WTC11 (cell line): ENCODE measurements at regions not wholly inside any gene's neighbourhood (a gene's known extent, or its start where the extent isn't known, plus 50 kb on each side); places are given as distances from the start of the nearest gene placed in this dataset.

Source experiments
- ATAC-seq: fragments of 200-7000 bp; cut with Tn5 transposase; 2 replicates; pipeline ENCODE4 v1.10.0; 2021; ENCODE audit warnings: mild to moderate bottlenecking, moderate library complexity
- CTCF ChIA-PET: fragments of 300-600 bp; sonication (Branson Sonifier 250); formaldehyde crosslinking; loops from one replicate; lab custom pipeline; 2021; ENCODE audit warnings: antibody characterized with exemption; lab: Charles Lee
- POLR2A ChIA-PET: fragments of 350-600 bp; sonication (Branson Sonifier 250); formaldehyde crosslinking; loops from one replicate; lab custom pipeline; 2021; ENCODE audit warnings: antibody characterized with exemption; lab: Charles Lee
- DNase-seq: peaks from one replicate; pipeline ENCODE4 v3.0.0; 2021; ENCODE audit warnings: low spot score
- H3K27ac Mint-ChIP-seq: 2 replicates; pipeline ENCODE4 v1.8.0; 2021; ENCODE audit warnings: mixed read lengths
- H3K27me3 Mint-ChIP-seq: 2 replicates; pipeline ENCODE4 v1.8.0; 2021; ENCODE audit warnings: low read depth, mild to moderate bottlenecking, moderate library complexity, mixed read lengths
- H3K36me3 Mint-ChIP-seq: 2 replicates; pipeline ENCODE4 v1.8.0; 2021; ENCODE audit warnings: mixed read lengths
- H3K4me1 Mint-ChIP-seq: 2 replicates; pipeline ENCODE4 v1.8.0; 2022; ENCODE audit warnings: mixed read lengths
- H3K4me3 Mint-ChIP-seq: 2 replicates; pipeline ENCODE4 v1.8.0; 2021; ENCODE audit warnings: mild to moderate bottlenecking, moderate library complexity, mixed read lengths
- H3K9me3 Mint-ChIP-seq: 2 replicates; pipeline ENCODE4 v1.8.0; 2021; ENCODE audit warnings: mixed read lengths
- CBFB ChIP-seq: sonication (generic); formaldehyde crosslinking; IDR thresholded peaks from 2 replicates; pipeline ENCODE4 v1.8.1; 2022; ENCODE audit warnings: mild to moderate bottlenecking, low read depth, missing genetic modification reagents
- CREM ChIP-seq: sonication (generic); formaldehyde crosslinking; IDR thresholded peaks from 2 replicates; pipeline ENCODE4 v1.8.1; 2022; ENCODE audit warnings: mild to moderate bottlenecking, missing genetic modification reagents, moderate library complexity
- ELF4 ChIP-seq: sonication (generic); formaldehyde crosslinking; IDR thresholded peaks from 2 replicates; pipeline ENCODE4 v1.8.1; 2022; ENCODE audit warnings: low read depth, mild to moderate bottlenecking, moderate library complexity, missing genetic modification reagents
- MYBL2 ChIP-seq: sonication (generic); formaldehyde crosslinking; IDR thresholded peaks from 2 replicates; pipeline ENCODE4 v1.8.1; 2023; ENCODE audit warnings: mild to moderate bottlenecking, moderate library complexity, missing genetic modification reagents
- NFATC4 ChIP-seq: fragments of 250-450 bp; sonication (Bioruptor Pico); IDR thresholded peaks from 2 replicates; pipeline ENCODE4 v1.9.0; 2021; ENCODE audit warnings: mild to moderate bottlenecking
- RORB ChIP-seq: fragments of 250-450 bp; sonication (Bioruptor Pico); IDR thresholded peaks from 2 replicates; pipeline ENCODE4 v1.9.0; 2021; ENCODE audit warnings: mild to moderate bottlenecking
- SP1 ChIP-seq: sonication (generic); formaldehyde crosslinking; conservative IDR thresholded peaks from 2 replicates; pipeline ENCODE4 v1.8.1; 2022; ENCODE audit warnings: missing genetic modification reagents
- TEAD1 ChIP-seq: sonication (generic); formaldehyde crosslinking; IDR thresholded peaks from 2 replicates; pipeline ENCODE4 v1.8.0; 2022; ENCODE audit warnings: mild to moderate bottlenecking, missing genetic modification reagents
- ZBTB21 ChIP-seq: sonication (generic); formaldehyde crosslinking; IDR thresholded peaks from 2 replicates; pipeline ENCODE4 v1.8.1; 2023; ENCODE audit warnings: mild to moderate bottlenecking, missing genetic modification reagents, borderline replicate concordance
- ZNF138 ChIP-seq: sonication (generic); formaldehyde crosslinking; conservative IDR thresholded peaks from 2 replicates; pipeline ENCODE4 v1.8.1; 2022; ENCODE audit warnings: mild to moderate bottlenecking, moderate library complexity, missing genetic modification reagents
- ZNF263 ChIP-seq: sonication (generic); formaldehyde crosslinking; IDR thresholded peaks from 2 replicates; pipeline ENCODE4 v1.8.1; 2022; ENCODE audit warnings: low read depth, mild to moderate bottlenecking, moderate library complexity, missing genetic modification reagents
- TF ChIP-seq, protein P1 (sequence below): fragments of 250-450 bp; sonication (Bioruptor Pico); IDR thresholded peaks from 2 replicates; pipeline ENCODE4 v1.9.0; 2021; ENCODE audit warnings: mild to moderate bottlenecking
- TF ChIP-seq, protein P2 (sequence below): sonication (generic); formaldehyde crosslinking; IDR thresholded peaks from 2 replicates; pipeline ENCODE4 v1.8.1; 2023; ENCODE audit warnings: mild to moderate bottlenecking, missing genetic modification reagents, moderate library complexity
- TF ChIP-seq, protein P3 (sequence below): sonication (generic); formaldehyde crosslinking; IDR thresholded peaks from 2 replicates; pipeline ENCODE4 v1.8.1; 2023; ENCODE audit warnings: mild to moderate bottlenecking, missing genetic modification reagents, moderate library complexity
- TF ChIP-seq, protein P4 (sequence below): sonication (generic); formaldehyde crosslinking; IDR thresholded peaks from 2 replicates; pipeline ENCODE4 v1.8.1; 2022; ENCODE audit warnings: mild to moderate bottlenecking, moderate library complexity, missing genetic modification reagents
- TF ChIP-seq, protein P5 (sequence below): sonication (generic); formaldehyde crosslinking; IDR thresholded peaks from 2 replicates; pipeline ENCODE4 v1.8.0; 2023; ENCODE audit warnings: mild to moderate bottlenecking, missing genetic modification reagents
- TF ChIP-seq, protein P6 (sequence below): fragments of 250-450 bp; sonication (Bioruptor Pico); IDR thresholded peaks from 2 replicates; pipeline ENCODE4 v2.1.2; 2022; ENCODE audit warnings: mild to moderate bottlenecking, moderate library complexity
- TF ChIP-seq, protein P7 (sequence below): fragments of 250-450 bp; sonication (Bioruptor Pico); IDR thresholded peaks from 2 replicates; pipeline ENCODE4 v1.9.0; 2021; ENCODE audit warnings: mild to moderate bottlenecking

DNA sequence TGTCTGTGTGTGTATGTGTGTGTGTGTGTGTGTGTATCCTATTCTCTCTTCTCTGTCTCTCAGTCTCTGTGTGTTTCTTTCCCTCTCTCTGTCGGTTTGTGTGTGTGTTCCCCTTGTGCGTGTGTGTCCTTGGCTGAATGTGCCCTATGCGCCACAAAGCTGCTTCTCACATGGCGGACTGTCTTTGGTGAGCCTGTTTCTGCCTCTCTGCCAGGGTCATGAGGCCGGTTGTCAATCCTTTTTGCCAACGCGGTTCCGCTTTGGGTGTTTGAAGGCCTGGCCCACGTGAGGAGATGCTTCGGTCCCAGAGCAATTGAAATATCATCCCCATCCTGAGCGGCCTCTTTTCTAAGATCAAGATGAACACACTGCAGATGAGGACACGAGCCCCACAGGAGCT lies 476.0 kb downstream of the SPATA31A7 start:
- ChIA-PET POLR2A (no interaction called here), CTCF (no interaction called here)
- no peak for TF ChIP-seq RORB (CRISPR knock-in tag)
- no peak for TF ChIP-seq TEAD1 (CRISPR knock-in tag)
- TF ChIP-seq, protein P1, sequence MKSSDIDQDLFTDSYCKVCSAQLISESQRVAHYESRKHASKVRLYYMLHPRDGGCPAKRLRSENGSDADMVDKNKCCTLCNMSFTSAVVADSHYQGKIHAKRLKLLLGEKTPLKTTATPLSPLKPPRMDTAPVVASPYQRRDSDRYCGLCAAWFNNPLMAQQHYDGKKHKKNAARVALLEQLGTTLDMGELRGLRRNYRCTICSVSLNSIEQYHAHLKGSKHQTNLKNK = no peak
- TF ChIP-seq ZNF263 = no peak
- TF ChIP-seq, protein P2, sequence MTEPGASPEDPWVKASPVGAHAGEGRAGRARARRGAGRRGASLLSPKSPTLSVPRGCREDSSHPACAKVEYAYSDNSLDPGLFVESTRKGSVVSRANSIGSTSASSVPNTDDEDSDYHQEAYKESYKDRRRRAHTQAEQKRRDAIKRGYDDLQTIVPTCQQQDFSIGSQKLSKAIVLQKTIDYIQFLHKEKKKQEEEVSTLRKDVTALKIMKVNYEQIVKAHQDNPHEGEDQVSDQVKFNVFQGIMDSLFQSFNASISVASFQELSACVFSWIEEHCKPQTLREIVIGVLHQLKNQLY (CRISPR knock-in tag) = no peak
- no peak for TF ChIP-seq NFATC4 (CRISPR knock-in tag)
- no peak for TF ChIP-seq CBFB (CRISPR knock-in tag)
- TF ChIP-seq, protein P3, sequence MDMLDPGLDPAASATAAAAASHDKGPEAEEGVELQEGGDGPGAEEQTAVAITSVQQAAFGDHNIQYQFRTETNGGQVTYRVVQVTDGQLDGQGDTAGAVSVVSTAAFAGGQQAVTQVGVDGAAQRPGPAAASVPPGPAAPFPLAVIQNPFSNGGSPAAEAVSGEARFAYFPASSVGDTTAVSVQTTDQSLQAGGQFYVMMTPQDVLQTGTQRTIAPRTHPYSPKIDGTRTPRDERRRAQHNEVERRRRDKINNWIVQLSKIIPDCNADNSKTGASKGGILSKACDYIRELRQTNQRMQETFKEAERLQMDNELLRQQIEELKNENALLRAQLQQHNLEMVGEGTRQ = no peak
- no peak for TF ChIP-seq ELF4 (CRISPR knock-in tag)
- TF ChIP-seq, protein P4, sequence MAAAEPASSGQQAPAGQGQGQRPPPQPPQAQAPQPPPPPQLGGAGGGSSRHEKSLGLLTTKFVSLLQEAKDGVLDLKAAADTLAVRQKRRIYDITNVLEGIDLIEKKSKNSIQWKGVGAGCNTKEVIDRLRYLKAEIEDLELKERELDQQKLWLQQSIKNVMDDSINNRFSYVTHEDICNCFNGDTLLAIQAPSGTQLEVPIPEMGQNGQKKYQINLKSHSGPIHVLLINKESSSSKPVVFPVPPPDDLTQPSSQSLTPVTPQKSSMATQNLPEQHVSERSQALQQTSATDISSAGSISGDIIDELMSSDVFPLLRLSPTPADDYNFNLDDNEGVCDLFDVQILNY = no peak
- TF ChIP-seq, protein P5, sequence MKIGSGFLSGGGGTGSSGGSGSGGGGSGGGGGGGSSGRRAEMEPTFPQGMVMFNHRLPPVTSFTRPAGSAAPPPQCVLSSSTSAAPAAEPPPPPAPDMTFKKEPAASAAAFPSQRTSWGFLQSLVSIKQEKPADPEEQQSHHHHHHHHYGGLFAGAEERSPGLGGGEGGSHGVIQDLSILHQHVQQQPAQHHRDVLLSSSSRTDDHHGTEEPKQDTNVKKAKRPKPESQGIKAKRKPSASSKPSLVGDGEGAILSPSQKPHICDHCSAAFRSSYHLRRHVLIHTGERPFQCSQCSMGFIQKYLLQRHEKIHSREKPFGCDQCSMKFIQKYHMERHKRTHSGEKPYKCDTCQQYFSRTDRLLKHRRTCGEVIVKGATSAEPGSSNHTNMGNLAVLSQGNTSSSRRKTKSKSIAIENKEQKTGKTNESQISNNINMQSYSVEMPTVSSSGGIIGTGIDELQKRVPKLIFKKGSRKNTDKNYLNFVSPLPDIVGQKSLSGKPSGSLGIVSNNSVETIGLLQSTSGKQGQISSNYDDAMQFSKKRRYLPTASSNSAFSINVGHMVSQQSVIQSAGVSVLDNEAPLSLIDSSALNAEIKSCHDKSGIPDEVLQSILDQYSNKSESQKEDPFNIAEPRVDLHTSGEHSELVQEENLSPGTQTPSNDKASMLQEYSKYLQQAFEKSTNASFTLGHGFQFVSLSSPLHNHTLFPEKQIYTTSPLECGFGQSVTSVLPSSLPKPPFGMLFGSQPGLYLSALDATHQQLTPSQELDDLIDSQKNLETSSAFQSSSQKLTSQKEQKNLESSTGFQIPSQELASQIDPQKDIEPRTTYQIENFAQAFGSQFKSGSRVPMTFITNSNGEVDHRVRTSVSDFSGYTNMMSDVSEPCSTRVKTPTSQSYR = no peak
- TF ChIP-seq ZNF138 (CRISPR knock-in tag) = no peak
- no peak for TF ChIP-seq ZBTB21 (CRISPR knock-in tag)
- TF ChIP-seq, protein P6, sequence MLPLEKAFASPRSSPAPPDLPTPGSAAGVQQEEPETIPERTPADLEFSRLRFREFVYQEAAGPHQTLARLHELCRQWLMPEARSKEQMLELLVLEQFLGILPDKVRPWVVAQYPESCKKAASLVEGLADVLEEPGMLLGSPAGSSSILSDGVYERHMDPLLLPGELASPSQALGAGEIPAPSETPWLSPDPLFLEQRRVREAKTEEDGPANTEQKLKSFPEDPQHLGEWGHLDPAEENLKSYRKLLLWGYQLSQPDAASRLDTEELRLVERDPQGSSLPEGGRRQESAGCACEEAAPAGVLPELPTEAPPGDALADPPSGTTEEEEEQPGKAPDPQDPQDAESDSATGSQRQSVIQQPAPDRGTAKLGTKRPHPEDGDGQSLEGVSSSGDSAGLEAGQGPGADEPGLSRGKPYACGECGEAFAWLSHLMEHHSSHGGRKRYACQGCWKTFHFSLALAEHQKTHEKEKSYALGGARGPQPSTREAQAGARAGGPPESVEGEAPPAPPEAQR (CRISPR knock-in tag) = no peak
- H3K27ac Mint-ChIP-seq = no peak overlapping the region
- H3K9me3 Mint-ChIP-seq = peaks cover 28% of the 10 kb centered on the region
- ATAC-seq = no peak
- H3K36me3 Mint-ChIP-seq = peaks cover 35% of the 10 kb centered on the region
- no peaks in the 10 kb centered on the region for H3K4me1 Mint-ChIP-seq
- H3K27me3 Mint-ChIP-seq = peaks cover 20% of the 10 kb centered on the region
- H3K4me3 Mint-ChIP-seq = no peak overlapping the region
- no peak for DNase-seq

DNA sequence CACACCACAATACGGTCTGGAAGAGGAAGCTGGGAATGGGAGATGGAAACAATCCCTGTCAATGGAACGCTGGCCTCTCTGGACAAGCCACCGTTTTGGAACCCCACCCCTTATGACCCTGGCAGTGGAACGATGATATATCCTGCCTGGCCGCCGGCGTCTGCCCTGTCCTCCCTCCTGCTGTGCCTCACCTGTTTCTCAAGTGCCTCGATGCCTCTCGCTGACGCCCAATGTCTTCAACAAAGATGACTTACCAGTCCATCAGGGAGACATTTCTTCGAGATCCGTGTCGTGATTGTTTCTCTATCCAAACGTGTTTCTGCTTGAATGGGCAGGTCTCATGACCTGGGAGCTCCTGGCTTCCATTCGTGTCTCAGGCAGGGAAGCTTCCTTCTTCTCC lies 476.5 kb downstream of the SPATA31A7 start:
- no peak for ATAC-seq
- POLR2A ChIA-PET = no interaction called here
- CTCF ChIA-PET = no interaction called here
- H3K36me3 Mint-ChIP-seq = peaks cover 40% of the 10 kb centered on the region
- no peak for TF ChIP-seq MYBL2 (CRISPR knock-in tag)
- no peak for TF ChIP-seq SP1 (CRISPR knock-in tag)
- no peak for TF ChIP-seq CREM (CRISPR knock-in tag)
- TF ChIP-seq, protein P7, sequence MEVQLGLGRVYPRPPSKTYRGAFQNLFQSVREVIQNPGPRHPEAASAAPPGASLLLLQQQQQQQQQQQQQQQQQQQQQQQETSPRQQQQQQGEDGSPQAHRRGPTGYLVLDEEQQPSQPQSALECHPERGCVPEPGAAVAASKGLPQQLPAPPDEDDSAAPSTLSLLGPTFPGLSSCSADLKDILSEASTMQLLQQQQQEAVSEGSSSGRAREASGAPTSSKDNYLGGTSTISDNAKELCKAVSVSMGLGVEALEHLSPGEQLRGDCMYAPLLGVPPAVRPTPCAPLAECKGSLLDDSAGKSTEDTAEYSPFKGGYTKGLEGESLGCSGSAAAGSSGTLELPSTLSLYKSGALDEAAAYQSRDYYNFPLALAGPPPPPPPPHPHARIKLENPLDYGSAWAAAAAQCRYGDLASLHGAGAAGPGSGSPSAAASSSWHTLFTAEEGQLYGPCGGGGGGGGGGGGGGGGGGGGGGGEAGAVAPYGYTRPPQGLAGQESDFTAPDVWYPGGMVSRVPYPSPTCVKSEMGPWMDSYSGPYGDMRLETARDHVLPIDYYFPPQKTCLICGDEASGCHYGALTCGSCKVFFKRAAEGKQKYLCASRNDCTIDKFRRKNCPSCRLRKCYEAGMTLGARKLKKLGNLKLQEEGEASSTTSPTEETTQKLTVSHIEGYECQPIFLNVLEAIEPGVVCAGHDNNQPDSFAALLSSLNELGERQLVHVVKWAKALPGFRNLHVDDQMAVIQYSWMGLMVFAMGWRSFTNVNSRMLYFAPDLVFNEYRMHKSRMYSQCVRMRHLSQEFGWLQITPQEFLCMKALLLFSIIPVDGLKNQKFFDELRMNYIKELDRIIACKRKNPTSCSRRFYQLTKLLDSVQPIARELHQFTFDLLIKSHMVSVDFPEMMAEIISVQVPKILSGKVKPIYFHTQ = no peak
- no peaks in the 10 kb centered on the region for H3K4me1 Mint-ChIP-seq
- H3K27me3 Mint-ChIP-seq = peaks cover 22% of the 10 kb centered on the region
- H3K27ac Mint-ChIP-seq = no peak overlapping the region
- peaks cover 30% of the 10 kb centered on the region for H3K9me3 Mint-ChIP-seq
- DNase-seq = no peak
- no peak overlapping the region for H3K4me3 Mint-ChIP-seq
